Ectodermal cell (in vitro differentiated cells): ENCODE measurements at regions not wholly inside any gene's neighbourhood (a gene's known extent, or its start where the extent isn't known, plus 50 kb on each side); places are given as distances from the start of the nearest gene placed in this dataset.

ENCODE experiments used
- H3K27ac ChIP-seq: 2 replicates; pipeline ENCODE4 v1.7.0; 2013; ENCODE audit warnings: mild to moderate bottlenecking, low read depth, low read length; ENCODE audit not compliant: insufficient read depth, poor library complexity, severe bottlenecking
- H3K27me3 ChIP-seq: 2 replicates; pipeline ENCODE4 v1.7.0; 2013; ENCODE audit warnings: mild to moderate bottlenecking, low read length; ENCODE audit not compliant: insufficient read depth, control insufficient read depth, poor library complexity, severe bottlenecking
- H3K36me3 ChIP-seq: one replicate; pipeline ENCODE4 v1.7.0; 2013; ENCODE audit warnings: low read length; ENCODE audit not compliant: control insufficient read depth, insufficient read depth
- H3K4me1 ChIP-seq: one replicate; pipeline ENCODE4 v1.7.0; 2013; ENCODE audit warnings: low read length; ENCODE audit not compliant: control insufficient read depth, insufficient read depth
- H3K4me3 ChIP-seq: 2 replicates; pipeline ENCODE4 v1.7.0; 2013; ENCODE audit warnings: low read depth, low read length, control low read depth; ENCODE audit not compliant: insufficient read depth
- H3K9me3 ChIP-seq: 2 replicates; pipeline ENCODE4 v1.7.0; 2013; ENCODE audit warnings: mild to moderate bottlenecking, low read length, moderate library complexity; ENCODE audit not compliant: control insufficient read depth
- WGBS, 2 experiments: methylation state at CpG; one replicate each; pipeline ENCODE4 v1.1.7; 2013; ENCODE audit warnings: missing lambda C conversion rate in 2 of 2; 5-methylcytosine and 5-hydroxymethylcytosine counted together

DNA sequence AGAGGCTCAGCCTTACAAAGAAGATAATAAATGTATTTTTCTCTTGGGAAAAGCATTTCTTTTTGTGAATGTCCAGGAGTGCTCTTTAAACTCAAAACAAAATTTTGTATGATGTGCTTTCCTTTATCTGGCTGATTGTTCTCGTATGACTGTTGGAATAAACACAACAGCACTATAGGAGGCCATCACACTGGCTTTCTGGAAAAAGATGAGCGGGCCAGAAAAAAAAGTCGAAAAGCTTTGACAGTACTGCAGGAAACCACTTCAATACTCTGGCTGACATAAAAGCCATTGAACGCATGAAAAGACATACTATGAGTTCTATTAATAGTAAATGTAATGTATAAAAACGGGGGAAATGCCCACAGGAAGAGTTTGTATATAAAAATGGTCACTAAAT, 64.7 kb upstream of the CTSO start:
- no peaks in the 10 kb centered on the region for H3K4me1 ChIP-seq
- 20 to 46% methylated on average over 4 to 5 of the region's 5 CpGs for WGBS, 2 experiments
- H3K36me3 ChIP-seq = no peaks in the 10 kb centered on the region
- H3K27me3 ChIP-seq = no peaks in the 10 kb centered on the region
- no peak overlapping the region for H3K4me3 ChIP-seq
- no peaks in the 10 kb centered on the region for H3K9me3 ChIP-seq
- no peak overlapping the region for H3K27ac ChIP-seq

DNA sequence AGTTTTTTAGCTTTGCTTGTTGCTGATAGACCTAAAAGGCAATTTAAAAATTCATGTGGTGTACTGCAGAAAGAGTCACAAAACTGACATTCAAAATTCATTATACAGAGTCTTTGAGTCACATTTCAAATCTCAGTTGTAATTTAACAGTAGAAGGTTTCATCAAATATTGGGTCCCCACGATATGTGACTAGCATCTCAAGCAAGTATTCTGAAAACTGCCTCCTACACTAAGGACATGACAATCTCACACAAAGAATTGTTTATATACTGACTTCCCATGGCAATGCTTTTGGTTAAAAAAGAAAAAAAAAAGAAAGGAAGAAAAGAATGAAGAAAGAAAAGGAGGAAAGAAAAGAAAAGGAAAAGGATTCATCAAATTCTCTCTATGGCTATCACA, 62.1 kb upstream of the CTSO start:
- WGBS, 2 experiments = 86 to 91% methylated on average over 1 of the region's 1 CpG

DNA sequence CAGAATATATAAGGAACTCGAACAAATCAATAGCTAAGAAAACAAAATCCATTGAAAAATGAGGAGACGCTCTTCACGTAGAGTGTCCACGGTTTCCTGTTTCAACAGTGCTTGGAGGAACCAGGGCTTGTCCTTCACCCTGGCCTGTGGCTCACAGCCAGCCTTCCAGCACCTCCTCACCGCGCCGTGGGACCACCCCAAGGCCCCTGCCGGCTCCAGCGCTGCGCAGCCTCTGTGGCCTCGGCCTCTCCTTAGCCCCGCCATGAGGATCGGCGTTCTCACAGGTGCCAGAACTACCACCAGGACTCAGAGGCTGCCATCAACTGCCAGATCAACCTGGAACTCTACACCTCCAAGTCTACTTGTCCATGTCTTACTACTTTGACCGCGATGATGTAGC, 52.5 kb upstream of the CTSO start:
- 95 to 97% methylated on average over 16 of the region's 16 CpGs for WGBS, 2 experiments

More for the DNA sequence above, 62.1 kb upstream of the CTSO start:
- no peak overlapping the region for H3K4me3 ChIP-seq
- H3K36me3 ChIP-seq = no peaks in the 10 kb centered on the region
- H3K4me1 ChIP-seq = no peaks in the 10 kb centered on the region
- no peaks in the 10 kb centered on the region for H3K9me3 ChIP-seq
- H3K27me3 ChIP-seq = no peaks in the 10 kb centered on the region
- no peak overlapping the region for H3K27ac ChIP-seq

More for the DNA sequence above, 52.5 kb upstream of the CTSO start:
- no peaks in the 10 kb centered on the region for H3K36me3 ChIP-seq
- H3K4me1 ChIP-seq = no peaks in the 10 kb centered on the region
- H3K27ac ChIP-seq = no peak overlapping the region
- no peaks in the 10 kb centered on the region for H3K9me3 ChIP-seq
- peaks cover 6% of the 10 kb centered on the region for H3K27me3 ChIP-seq
- no peak overlapping the region for H3K4me3 ChIP-seq
